ENCODE measurements at regions not wholly inside any gene's neighbourhood (a gene's known extent, or its start where the extent isn't known, plus 50 kb on each side); places are given as distances from the start of the nearest gene placed in this dataset.

- no peak for TF ChIP-seq CTCF (conservative IDR thresholded peaks at IDR 0.05; ENCODE audit: low read depth)
- no peak overlapping the region for H3K27ac ChIP-seq
- ChIA-PET POLR2A (ENCODE audit: low non-redundant PET) (no interaction called here), CTCF (interaction anchor here (0.6 kb wide), 1 partner anchor 1632 kb away, joined by 3 read pairs; no protein-coding TSS in a partner anchor)
- DNase-seq (ENCODE audit: low spot score), result no peak
Observed at GRCh38 chr4:152206185-152206584, 329.7 kb downstream of the FBXW7 start.

- CTCF ChIA-PET, result interaction anchor here (0.5 kb wide), 1 partner anchor 145 kb away, joined by 3 read pairs; no protein-coding TSS in a partner anchor
- TF ChIP-seq CTCF (conservative IDR thresholded peaks at IDR 0.05; ENCODE audit: low read depth), result no peak
- POLR2A ChIA-PET (ENCODE audit: low non-redundant PET), result no interaction called here
- H3K27ac ChIP-seq, result no peak overlapping the region
- DNase-seq (ENCODE audit: low spot score), result no peak
Observed at GRCh38 chr4:152202415-152202814, 333.5 kb downstream of the FBXW7 start.

GRCh38 chr4:152200511-152201333 lies 335.2 kb downstream of the FBXW7 start:
- no peak for DNase-seq (ENCODE audit: low spot score)
- H3K27ac ChIP-seq, result no peak overlapping the region
- CTCF ChIA-PET, result no interaction called here
- no peak for TF ChIP-seq CTCF (conservative IDR thresholded peaks at IDR 0.05; ENCODE audit: low read depth)
- POLR2A ChIA-PET (ENCODE audit: low non-redundant PET), result no interaction called here

GRCh38 chr4:152197211-152197610 lies 338.7 kb downstream of the FBXW7 start:
- no peak overlapping the region for H3K27ac ChIP-seq
- POLR2A ChIA-PET (ENCODE audit: low non-redundant PET), result no interaction called here
- CTCF ChIA-PET, result no interaction called here
- no peak for TF ChIP-seq CTCF (conservative IDR thresholded peaks at IDR 0.05; ENCODE audit: low read depth)
- no peak for DNase-seq (ENCODE audit: low spot score)

- no peak for DNase-seq (ENCODE audit: low spot score)
- no peak for TF ChIP-seq CTCF (conservative IDR thresholded peaks at IDR 0.05; ENCODE audit: low read depth)
- no peak overlapping the region for H3K27ac ChIP-seq
- CTCF ChIA-PET, result no interaction called here
- POLR2A ChIA-PET (ENCODE audit: low non-redundant PET), result no interaction called here
Observed at GRCh38 chr4:152195888-152196287, 340.0 kb downstream of the FBXW7 start.

GRCh38 chr4:152193059-152193458 lies 342.8 kb downstream of the FBXW7 start:
- ChIA-PET CTCF (interaction anchor here (0.6 kb wide), 1 partner anchor 93 kb away, joined by 3 read pairs; no protein-coding TSS in a partner anchor), POLR2A (ENCODE audit: low non-redundant PET) (no interaction called here)
- no peak overlapping the region for H3K27ac ChIP-seq
- TF ChIP-seq CTCF (conservative IDR thresholded peaks at IDR 0.05; ENCODE audit: low read depth), result no peak
- no peak for DNase-seq (ENCODE audit: low spot score)
